GM08714 (cell line): ENCODE measurements at regions not wholly inside any gene's neighbourhood (a gene's known extent, or its start where the extent isn't known, plus 50 kb on each side); places are given as distances from the start of the nearest gene placed in this dataset.

Experiments used
- H3K4me3 ChIP-seq: fragments of 200-500 bp; sonication (Bioruptor generic); 2 replicates; pipeline ENCODE4 v1.5.1; 2014; ENCODE audit warnings: mild to moderate bottlenecking, low read length, inconsistent platforms
- ZNF274 ChIP-seq: IDR thresholded peaks from 2 replicates; pipeline ENCODE4 v1.6.1; 2012; ENCODE audit warnings: mild to moderate bottlenecking, low read depth, low read length

DNA sequence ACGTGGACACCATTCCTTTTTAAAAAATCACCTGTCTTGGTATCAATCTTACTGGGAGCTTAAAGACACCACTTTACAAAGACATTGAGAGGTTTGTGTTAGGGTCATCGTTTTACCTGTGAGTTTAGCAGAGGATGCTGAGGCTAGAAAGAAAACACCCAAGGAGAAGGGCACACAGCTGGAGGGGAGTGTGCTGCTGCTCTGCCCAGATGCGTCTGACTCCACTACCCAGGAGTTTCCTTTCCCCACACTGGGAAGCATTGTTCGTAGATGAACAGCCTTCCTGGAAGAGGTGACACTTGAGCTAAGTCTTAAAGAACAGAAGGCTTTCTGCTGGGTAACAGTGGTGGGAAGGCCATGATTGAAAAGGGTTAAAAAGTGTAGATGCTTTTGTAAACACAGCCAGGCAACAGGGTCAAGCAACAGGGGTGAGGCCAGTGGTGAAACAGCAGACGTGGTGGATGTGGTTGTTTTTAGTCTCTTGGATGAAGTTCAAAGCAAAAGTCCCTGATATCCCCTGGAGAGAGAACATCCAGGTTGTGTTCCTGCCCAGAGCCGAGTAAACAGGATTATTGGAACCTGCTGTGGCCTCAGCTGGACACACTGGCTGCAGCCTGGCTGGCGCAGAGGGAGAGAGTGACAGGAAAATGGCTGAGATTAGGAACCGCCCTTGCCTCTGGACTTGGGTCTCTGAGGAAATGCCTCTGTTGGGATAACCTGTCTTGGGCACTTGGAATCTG is 198.6 kb upstream of the JUN start:
- TF ChIP-seq ZNF274 = no peak
- H3K4me3 ChIP-seq = no peak overlapping the region

DNA sequence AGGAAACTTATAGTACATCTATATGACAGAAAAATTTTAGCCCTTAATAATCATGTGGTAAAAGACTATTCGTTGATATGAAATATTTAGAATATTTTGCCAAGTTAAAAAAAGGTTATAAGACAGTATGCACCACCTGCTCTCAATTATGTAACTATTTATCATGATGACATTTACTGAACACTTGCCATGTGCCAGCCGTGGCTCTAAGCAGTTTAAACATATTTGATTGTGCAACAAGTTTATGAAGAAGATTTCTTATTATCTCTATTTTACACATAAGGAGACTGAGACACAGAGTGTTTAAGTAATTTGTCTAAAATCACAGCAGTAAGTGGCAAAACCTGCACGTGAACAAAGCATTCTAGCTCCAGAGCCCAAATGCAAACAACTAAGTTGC is 199.3 kb upstream of the JUN start:
- H3K4me3 ChIP-seq = no peak overlapping the region
- TF ChIP-seq ZNF274 = no peak

DNA sequence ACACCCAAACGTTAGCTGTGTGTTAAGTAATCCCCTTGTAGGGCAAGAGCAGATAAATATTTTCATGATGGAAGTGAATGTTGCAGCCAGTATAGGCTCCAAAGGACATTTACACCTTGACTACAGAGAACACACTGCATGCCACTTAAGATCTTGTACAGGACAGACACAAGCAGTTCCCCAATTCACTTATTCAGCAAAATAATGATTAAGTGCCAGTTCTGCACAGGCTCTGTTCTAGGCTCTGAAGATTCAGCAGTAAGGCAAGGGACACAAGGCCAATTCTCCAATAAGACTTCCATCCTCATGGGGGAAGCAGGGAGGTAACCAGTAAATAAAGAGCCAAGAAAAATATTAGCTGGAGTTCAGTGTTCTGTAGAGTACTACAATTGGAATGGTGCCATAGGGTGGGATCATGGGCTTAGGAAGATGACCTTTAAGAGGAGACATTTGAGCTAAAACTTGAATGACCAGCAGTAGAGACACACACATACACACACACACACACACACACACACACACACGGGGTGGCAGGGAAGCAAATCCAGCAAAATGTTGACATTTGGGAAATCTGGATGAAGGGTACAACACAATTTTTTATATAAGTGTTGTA is 199.9 kb upstream of the JUN start:
- no peak for TF ChIP-seq ZNF274

DNA sequence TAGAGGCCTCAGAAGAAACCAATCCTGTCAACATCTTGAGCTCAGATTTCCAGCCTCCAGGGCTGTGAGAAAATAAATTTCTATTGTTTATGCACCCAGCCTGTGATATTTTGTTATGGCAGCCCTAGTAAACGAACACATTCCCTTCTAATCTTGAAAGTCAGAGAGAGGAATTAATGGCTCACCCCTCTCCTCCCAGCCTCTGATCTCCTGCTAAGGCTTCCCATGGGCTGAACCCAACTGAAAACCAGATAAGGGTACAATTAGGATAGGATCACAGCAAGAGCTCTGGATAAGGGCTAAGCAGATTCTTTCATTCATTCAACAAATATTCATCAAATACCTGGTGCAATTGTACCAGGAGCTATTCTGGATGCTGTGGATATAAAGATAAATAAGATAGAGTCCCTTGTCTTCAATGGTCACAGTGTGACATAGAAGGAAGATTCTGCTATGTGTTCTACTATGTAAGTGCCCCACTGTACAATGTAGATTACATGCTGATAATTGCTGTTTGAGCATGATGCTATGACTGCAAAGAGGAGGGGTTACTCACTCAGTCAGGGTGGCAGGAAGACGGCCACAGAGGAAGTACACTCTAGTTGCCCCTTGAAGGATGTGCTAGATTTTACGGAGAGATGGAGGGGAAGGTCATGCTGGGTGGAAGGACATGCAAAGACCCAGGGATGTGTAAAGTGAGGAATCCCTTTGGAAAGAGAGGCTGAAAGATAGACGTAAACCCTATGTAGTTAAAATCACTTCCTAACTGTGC is 203.3 kb upstream of the JUN start:
- H3K4me3 ChIP-seq = no peak overlapping the region
- no peak for TF ChIP-seq ZNF274

More for the DNA sequence above, 199.9 kb upstream of the JUN start:
- H3K4me3 ChIP-seq = no peak overlapping the region

DNA sequence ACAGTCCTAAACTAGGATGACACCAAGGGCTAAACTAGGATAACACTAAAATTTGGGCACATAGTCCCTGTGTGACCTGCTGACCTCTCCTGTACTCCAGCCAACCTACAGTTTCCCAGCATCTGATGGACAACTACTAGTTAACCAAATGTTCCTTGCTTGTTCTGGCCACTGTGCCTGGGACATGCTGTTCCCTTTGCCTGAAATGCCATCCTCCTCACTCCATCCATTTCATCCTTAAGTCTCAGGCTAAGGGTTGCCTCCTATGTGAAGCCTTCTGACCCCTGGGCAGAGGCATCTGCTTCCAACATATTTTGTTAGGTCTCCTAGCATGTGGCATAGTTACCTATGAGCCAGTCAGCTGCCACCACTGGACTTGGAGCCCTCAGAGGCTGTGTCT is 204.9 kb upstream of the JUN start:
- H3K4me3 ChIP-seq = no peak overlapping the region
- TF ChIP-seq ZNF274 = no peak

DNA sequence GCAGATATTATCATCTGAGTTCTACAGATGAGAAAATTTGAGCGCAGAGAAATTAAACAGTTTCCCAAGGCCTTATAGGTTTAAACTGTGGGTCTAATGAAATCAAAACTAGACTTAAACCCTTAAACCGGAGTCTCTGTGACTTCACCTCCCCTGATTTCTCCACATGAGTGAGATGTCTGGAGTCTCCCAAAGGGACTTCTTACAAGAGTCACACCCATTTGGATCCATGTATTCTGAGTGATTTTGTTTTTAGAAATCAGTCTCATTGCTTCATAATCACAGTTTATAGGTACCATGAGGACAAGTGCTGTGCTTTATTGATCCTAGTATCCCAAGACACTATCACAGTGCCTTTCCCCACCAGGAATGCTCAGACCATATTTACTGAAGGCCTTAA is 206.0 kb upstream of the JUN start:
- no peak for TF ChIP-seq ZNF274
- H3K4me3 ChIP-seq = no peak overlapping the region

DNA sequence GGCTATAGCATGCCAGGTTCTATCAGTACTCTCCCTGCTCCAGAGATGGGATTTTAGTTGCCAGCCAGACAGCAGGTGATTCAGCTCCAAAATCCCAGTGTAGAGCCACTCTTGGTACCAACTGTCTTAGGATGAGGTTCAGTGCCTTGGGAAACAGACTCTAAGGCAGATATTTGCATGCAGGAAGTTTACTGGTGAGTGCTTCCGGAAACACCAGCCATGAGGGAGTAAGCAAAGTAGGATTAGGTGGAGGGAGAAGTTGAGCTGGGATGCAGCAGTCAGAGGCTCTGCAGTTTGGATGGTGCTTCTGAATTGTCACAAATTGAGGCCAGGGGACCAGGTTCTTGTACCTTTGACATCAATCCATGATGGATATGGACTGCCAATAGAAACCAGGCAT is 207.5 kb upstream of the JUN start:
- no peak overlapping the region for H3K4me3 ChIP-seq
- no peak for TF ChIP-seq ZNF274

DNA sequence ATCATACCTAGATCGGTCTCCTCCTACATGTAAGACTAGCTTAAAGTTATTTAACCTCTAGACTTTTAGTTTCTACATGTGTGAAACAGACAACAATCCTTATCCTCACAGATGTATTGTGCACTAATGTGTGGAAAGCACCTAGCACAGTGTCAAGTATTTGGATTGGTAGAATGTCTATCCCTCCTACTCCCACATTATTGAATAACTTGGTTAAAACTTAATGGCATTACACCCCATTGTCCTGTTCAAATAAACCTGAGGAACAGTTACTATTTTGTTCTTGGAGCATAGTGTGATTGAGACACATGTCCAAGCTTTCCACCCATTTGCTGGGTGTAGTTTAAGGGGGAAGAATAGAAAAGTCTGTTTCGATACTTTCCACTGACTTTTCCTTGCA is 208.8 kb upstream of the JUN start:
- TF ChIP-seq ZNF274 = no peak
- no peak overlapping the region for H3K4me3 ChIP-seq

DNA sequence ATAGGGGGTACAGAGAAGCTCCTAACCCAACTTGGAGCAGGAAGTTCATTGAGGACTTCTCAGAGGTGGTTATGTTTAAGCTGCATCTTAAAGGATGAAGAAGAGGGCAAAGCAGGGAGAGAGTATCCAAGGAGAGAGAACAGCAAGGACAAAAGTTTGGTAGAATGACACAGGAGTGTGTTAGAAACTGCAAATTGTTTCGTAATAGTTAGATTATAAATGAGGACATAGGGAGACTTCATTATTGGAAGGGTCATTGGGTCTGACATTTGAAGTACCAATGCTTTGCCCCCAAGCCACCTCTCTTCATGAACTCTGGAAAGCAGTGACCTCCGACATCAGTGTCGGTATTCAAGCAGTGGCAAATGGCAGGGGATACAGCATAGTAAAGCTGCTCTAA is 209.6 kb upstream of the JUN start:
- TF ChIP-seq ZNF274 = no peak

DNA sequence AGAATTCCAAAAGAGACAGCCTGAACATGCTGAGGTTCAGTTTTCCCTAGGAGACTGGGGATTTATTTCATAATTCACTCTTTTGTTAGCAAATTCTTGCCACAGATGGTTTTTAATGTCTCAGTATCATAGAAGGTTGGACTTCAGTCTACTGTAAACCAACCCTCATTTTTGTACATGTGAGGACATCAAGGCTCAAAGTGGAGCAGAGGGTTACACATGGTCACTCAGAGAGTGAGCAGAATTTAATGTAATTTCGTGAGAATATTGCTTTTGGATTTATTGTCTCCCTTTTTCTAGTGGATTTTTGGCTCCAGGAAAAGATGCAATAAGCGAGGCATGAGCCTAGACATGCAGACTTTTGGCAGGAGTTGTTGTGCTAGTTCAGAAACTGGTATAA is 210.8 kb upstream of the JUN start:
- no peak overlapping the region for H3K4me3 ChIP-seq
- TF ChIP-seq ZNF274 = no peak

More for the DNA sequence above, 209.6 kb upstream of the JUN start:
- no peak overlapping the region for H3K4me3 ChIP-seq

DNA sequence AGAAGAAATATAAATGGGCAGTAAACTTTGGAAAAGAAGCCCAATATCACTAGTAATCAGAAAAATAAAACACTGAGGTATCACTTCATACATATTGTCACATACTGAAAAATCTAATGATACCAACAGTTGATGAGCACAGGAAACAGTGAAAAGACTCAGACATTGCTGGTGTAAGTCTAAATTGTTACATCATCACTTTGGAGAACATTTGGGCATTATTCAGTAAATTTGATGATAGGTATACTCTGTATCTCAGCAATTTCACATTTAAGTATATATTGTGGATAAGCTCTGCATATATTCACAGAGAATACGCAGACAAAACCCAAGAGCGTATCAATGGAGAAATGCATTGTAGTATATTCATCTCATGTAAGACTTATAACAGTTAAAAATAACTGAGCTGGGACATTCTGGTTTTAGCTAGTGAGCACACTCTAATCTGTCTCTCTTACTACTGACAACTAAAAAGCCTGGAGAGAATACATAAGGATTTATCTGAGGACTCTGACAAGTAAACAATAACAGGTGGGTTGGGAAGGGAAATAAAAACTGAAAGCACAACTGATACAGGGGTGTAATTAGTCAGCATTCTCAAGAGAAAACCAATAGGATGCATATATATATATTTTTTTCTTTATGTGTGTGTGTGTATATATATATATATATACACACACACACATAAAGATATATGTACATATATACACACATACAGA is 212.7 kb upstream of the JUN start:
- no peak overlapping the region for H3K4me3 ChIP-seq
- no peak for TF ChIP-seq ZNF274

DNA sequence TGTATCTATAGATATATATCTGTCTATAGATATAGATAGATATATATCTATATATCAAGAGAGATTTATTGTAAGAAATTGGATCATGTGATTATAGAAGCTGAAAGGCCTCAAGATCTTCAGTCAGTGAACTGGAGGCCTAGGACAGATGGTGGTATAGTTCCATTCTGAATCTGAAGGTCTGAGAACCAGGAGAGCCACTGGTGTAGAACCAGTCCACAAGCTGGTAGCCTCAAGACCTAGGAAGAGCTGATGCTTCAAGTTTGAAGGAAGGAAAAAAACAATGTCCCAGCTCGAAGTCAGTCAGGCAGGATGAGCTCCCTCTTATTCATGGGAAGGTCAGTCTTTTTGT is 213.2 kb upstream of the JUN start:
- H3K4me3 ChIP-seq = no peak overlapping the region
- no peak for TF ChIP-seq ZNF274

DNA sequence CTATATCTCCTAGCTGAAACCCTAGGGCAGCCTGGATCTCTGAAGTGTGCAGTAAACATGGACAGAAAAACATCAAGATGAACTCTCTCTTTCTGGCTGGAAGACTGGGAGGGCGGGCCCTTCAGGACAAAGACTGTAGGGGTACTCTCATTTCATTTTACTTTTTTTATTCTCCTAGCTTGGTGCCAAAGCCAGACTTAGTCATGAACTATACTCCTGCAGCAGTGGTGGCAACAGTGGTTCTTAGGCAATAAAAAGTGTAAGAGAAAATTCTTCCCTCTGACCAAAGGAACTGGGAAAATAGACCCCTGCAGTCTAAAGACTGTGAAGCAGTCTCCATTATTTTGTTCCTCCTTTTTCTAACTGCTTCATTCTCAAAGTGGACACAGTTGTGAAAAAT is 213.8 kb upstream of the JUN start:
- no peak for TF ChIP-seq ZNF274
- H3K4me3 ChIP-seq = no peak overlapping the region

DNA sequence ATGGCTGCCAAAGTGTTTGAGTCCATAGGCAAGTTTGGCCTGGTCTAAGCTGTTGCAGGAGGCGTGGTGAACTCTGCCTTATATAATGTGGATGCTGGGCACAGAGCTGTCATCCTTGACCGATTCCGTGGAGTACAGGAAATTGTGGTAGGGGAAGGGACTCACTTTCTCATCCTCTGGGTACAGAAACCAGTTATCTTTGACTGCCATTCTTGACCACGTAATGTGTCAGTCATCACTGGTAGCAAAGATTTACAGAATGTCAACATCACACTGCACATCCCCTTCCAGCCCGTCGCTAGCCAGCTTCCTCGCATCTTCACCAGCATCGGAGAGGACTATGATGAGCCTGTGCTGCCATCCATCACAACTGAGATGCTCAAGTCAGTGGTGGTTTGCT is 215.8 kb upstream of the JUN start:
- no peak overlapping the region for H3K4me3 ChIP-seq
- no peak for TF ChIP-seq ZNF274

DNA sequence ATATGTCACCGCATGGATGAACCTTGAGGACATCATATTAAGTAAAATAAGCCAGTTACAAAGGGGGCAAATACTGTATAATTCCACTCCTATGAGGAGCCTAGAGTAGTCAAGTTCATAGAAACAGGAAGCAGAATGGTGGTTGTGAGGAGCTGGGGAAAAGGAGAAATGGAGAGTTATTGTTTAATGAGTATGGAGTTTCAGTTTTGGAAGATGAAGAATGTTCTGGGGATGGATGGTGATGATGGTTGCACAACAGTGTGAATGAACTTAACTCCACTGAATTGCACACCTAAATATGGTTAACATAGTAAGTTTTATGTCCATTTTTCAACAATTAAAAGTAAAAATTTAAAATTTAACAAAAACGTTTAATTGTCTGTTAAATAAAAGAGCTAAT is 220.9 kb upstream of the JUN start:
- no peak overlapping the region for H3K4me3 ChIP-seq
- no peak for TF ChIP-seq ZNF274
